ENCODE measurements at regions not wholly inside any gene's neighbourhood (a gene's known extent, or its start where the extent isn't known, plus 50 kb on each side); places are given as distances from the start of the nearest gene placed in this dataset.

- H3K36me3 Mint-ChIP-seq, result no peaks in the 10 kb centered on the region
- no peak for DNase-seq (ENCODE audit: extremely low spot score, unreplicated experiment)
- no peaks in the 10 kb centered on the region for H3K9me3 Mint-ChIP-seq
- H3K4me1 Mint-ChIP-seq (ENCODE audit: unreplicated experiment), result no peaks in the 10 kb centered on the region
- no peak overlapping the region for H3K4me3 Mint-ChIP-seq
- H3K27ac Mint-ChIP-seq, result no peak overlapping the region
- H3K27me3 Mint-ChIP-seq, result no peaks in the 10 kb centered on the region
- TF ChIP-seq CTCF (conservative IDR thresholded peaks at IDR 0.05), result no peak
Observed at GRCh38 chr7:11923376-11923930, 91.5 kb upstream of the THSD7A start.

GRCh38 chr7:11931307-11931706, 99.3 kb upstream of the THSD7A start:
- no peak for TF ChIP-seq CTCF (conservative IDR thresholded peaks at IDR 0.05)
- no peaks in the 10 kb centered on the region for H3K9me3 Mint-ChIP-seq
- H3K4me3 Mint-ChIP-seq, result no peak overlapping the region
- H3K27ac Mint-ChIP-seq, result no peak overlapping the region
- H3K27me3 Mint-ChIP-seq, result no peaks in the 10 kb centered on the region
- H3K4me1 Mint-ChIP-seq (ENCODE audit: unreplicated experiment), result no peaks in the 10 kb centered on the region
- no peaks in the 10 kb centered on the region for H3K36me3 Mint-ChIP-seq
- DNase-seq (ENCODE audit: extremely low spot score, unreplicated experiment), result no peak

- no peaks in the 10 kb centered on the region for H3K27me3 Mint-ChIP-seq
- no peaks in the 10 kb centered on the region for H3K9me3 Mint-ChIP-seq
- no peak for TF ChIP-seq CTCF (conservative IDR thresholded peaks at IDR 0.05)
- H3K4me3 Mint-ChIP-seq, result no peak overlapping the region
- no peaks in the 10 kb centered on the region for H3K36me3 Mint-ChIP-seq
- no peak for DNase-seq (ENCODE audit: extremely low spot score, unreplicated experiment)
- H3K27ac Mint-ChIP-seq, result no peak overlapping the region
- no peaks in the 10 kb centered on the region for H3K4me1 Mint-ChIP-seq (ENCODE audit: unreplicated experiment)
Observed at GRCh38 chr7:11934796-11935195, 102.8 kb upstream of the THSD7A start.

GRCh38 chr7:11935905-11936304, 103.9 kb upstream of the THSD7A start:
- no peak for DNase-seq (ENCODE audit: extremely low spot score, unreplicated experiment)
- Mint-ChIP-seq H3K9me3 (no peaks in the 10 kb centered on the region), H3K36me3 (no peaks in the 10 kb centered on the region), H3K27me3 (no peaks in the 10 kb centered on the region), H3K4me3 (no peak overlapping the region), H3K4me1 (ENCODE audit: unreplicated experiment) (no peaks in the 10 kb centered on the region), H3K27ac (no peak overlapping the region)
- TF ChIP-seq CTCF (conservative IDR thresholded peaks at IDR 0.05), result no peak

- Mint-ChIP-seq H3K27me3 (no peaks in the 10 kb centered on the region), H3K36me3 (no peaks in the 10 kb centered on the region), H3K4me3 (no peak overlapping the region), H3K4me1 (ENCODE audit: unreplicated experiment) (no peaks in the 10 kb centered on the region), H3K27ac (no peak overlapping the region), H3K9me3 (no peaks in the 10 kb centered on the region)
- no peak for TF ChIP-seq CTCF (conservative IDR thresholded peaks at IDR 0.05)
- DNase-seq (ENCODE audit: extremely low spot score, unreplicated experiment), result no peak
Observed at GRCh38 chr7:11946794-11947193, 114.8 kb upstream of the THSD7A start.

- no peak overlapping the region for H3K4me3 Mint-ChIP-seq
- no peaks in the 10 kb centered on the region for H3K27me3 Mint-ChIP-seq
- H3K4me1 Mint-ChIP-seq (ENCODE audit: unreplicated experiment), result no peaks in the 10 kb centered on the region
- no peaks in the 10 kb centered on the region for H3K9me3 Mint-ChIP-seq
- DNase-seq (ENCODE audit: extremely low spot score, unreplicated experiment), result no peak
- no peak for TF ChIP-seq CTCF (conservative IDR thresholded peaks at IDR 0.05)
- H3K36me3 Mint-ChIP-seq, result no peaks in the 10 kb centered on the region
- no peak overlapping the region for H3K27ac Mint-ChIP-seq
Observed at GRCh38 chr7:11950281-11950680, 118.3 kb upstream of the THSD7A start.
